H9 (cell line): ENCODE measurements at regions not wholly inside any gene's neighbourhood (a gene's known extent, or its start where the extent isn't known, plus 50 kb on each side); places are given as distances from the start of the nearest gene placed in this dataset.
"Not testable (repeated sequence)": the region's sequence is repeated elsewhere in the genome, so short reads cannot be mapped to it uniquely, and the experiment has no call there.

ENCODE experiments used
- DNase-seq: peaks from one replicate; pipeline ENCODE4 v3.0.0-alpha.2; 2017
- H2AFZ ChIP-seq: one replicate; pipeline ENCODE4 v1.6.1; 2013; ENCODE audit warnings: mild to moderate bottlenecking, low read length, control low read depth, moderate library complexity
- H2AK5ac ChIP-seq: 2 replicates; pipeline ENCODE4 v1.6.1; 2013; ENCODE audit warnings: low read length, control low read depth, mixed read lengths; ENCODE audit not compliant: insufficient read length
- H2BK120ac ChIP-seq: one replicate; pipeline ENCODE4 v1.6.1; 2013; ENCODE audit warnings: low read depth, mild to moderate bottlenecking, low read length, control low read depth, inconsistent platforms; ENCODE audit not compliant: poor library complexity, severe bottlenecking
- H2BK12ac ChIP-seq: 2 replicates; pipeline ENCODE4 v1.6.1; 2013; ENCODE audit warnings: low read length, control low read depth, mixed read lengths, low read depth; ENCODE audit not compliant: insufficient read length
- H2BK15ac ChIP-seq: 2 replicates; pipeline ENCODE4 v1.6.1; 2013; ENCODE audit warnings: low read depth, low read length, control low read depth
- H2BK20ac ChIP-seq: one replicate; pipeline ENCODE4 v1.6.1; 2013; ENCODE audit warnings: low read depth, mild to moderate bottlenecking, low read length, control low read depth, inconsistent platforms; ENCODE audit not compliant: poor library complexity, severe bottlenecking
- H2BK5ac ChIP-seq: 2 replicates; pipeline ENCODE4 v1.6.1; 2013; ENCODE audit warnings: low read length, control low read depth, mixed read lengths; ENCODE audit not compliant: insufficient read length
- H3K14ac ChIP-seq: 2 replicates; pipeline ENCODE4 v1.6.1; 2013; ENCODE audit warnings: low read length, control low read depth; ENCODE audit not compliant: insufficient read depth
- H3K18ac ChIP-seq: 2 replicates; pipeline ENCODE4 v1.6.1; 2013; ENCODE audit warnings: low read depth, mild to moderate bottlenecking, mixed read lengths, low read length, control low read depth; ENCODE audit not compliant: insufficient read length
- H3K23ac ChIP-seq: 2 replicates; pipeline ENCODE4 v1.6.1; 2013; ENCODE audit warnings: low read length, control low read depth, mixed read lengths, low read depth; ENCODE audit not compliant: insufficient read length
- H3K23me2 ChIP-seq: 2 replicates; pipeline ENCODE4 v1.6.1; 2013; ENCODE audit warnings: low read depth, mild to moderate bottlenecking, mixed read lengths, low read length, control low read depth; ENCODE audit not compliant: insufficient read length, poor library complexity, severe bottlenecking
- H3K27ac ChIP-seq: 2 replicates; pipeline ENCODE4 v1.5.1; 2013; ENCODE audit warnings: low read length, control low read depth, mixed read lengths, low read depth; ENCODE audit not compliant: insufficient read length
- H3K27me3 ChIP-seq: 2 replicates; pipeline ENCODE4 v1.6.1; 2013; ENCODE audit warnings: low read length, control low read depth, inconsistent platforms; ENCODE audit not compliant: insufficient read depth
- H3K4ac ChIP-seq: 2 replicates; pipeline ENCODE4 v1.6.1; 2013; ENCODE audit warnings: low read depth, mild to moderate bottlenecking, control low read depth, inconsistent platforms, low read length, moderate library complexity
- H3K4me1 ChIP-seq: 2 replicates; pipeline ENCODE4 v1.6.1; 2013; ENCODE audit warnings: low read length, control low read depth, inconsistent platforms; ENCODE audit not compliant: insufficient read depth
- H3K4me2 ChIP-seq: 2 replicates; pipeline ENCODE4 v1.6.1; 2013; ENCODE audit warnings: low read length, control low read depth, mixed read lengths; ENCODE audit not compliant: insufficient read length, insufficient read depth
- H3K56ac ChIP-seq: 2 replicates; pipeline ENCODE4 v1.6.1; 2013; ENCODE audit warnings: low read depth, mild to moderate bottlenecking, mixed read lengths, low read length, control low read depth; ENCODE audit not compliant: insufficient read length
- H3K79me1 ChIP-seq: 2 replicates; pipeline ENCODE4 v1.6.1; 2013; ENCODE audit warnings: low read depth, mild to moderate bottlenecking, moderate library complexity, low read length, control low read depth, inconsistent platforms; ENCODE audit not compliant: insufficient read depth, poor library complexity, severe bottlenecking
- H3K79me2 ChIP-seq: 2 replicates; pipeline ENCODE4 v1.6.1; 2013; ENCODE audit warnings: low read length, control low read depth, inconsistent platforms; ENCODE audit not compliant: insufficient read depth
- H3K9ac ChIP-seq: 2 replicates; pipeline ENCODE4 v1.6.1; 2013; ENCODE audit warnings: low read length, control low read depth, mixed read lengths; ENCODE audit not compliant: insufficient read length; ENCODE audit errors: extremely low read depth
- H3K9me3 ChIP-seq: one replicate; pipeline ENCODE4 v1.6.1; 2013; ENCODE audit warnings: low read depth, low read length, inconsistent platforms; ENCODE audit not compliant: control insufficient read depth
- H3T11ph ChIP-seq: one replicate; pipeline ENCODE4 v1.6.1; 2013; ENCODE audit warnings: mild to moderate bottlenecking, low read length, control low read depth, inconsistent platforms
- H4K20me1 ChIP-seq: one replicate; pipeline ENCODE4 v1.6.1; 2013; ENCODE audit not compliant: control insufficient read depth, insufficient read length, insufficient read depth
- H4K5ac ChIP-seq: 2 replicates; pipeline ENCODE4 v1.6.1; 2013; ENCODE audit warnings: low read depth, mild to moderate bottlenecking, mixed read lengths, low read length, control low read depth; ENCODE audit not compliant: insufficient read length
- H4K8ac ChIP-seq: replicated peaks from 2 replicates; pipeline ENCODE4 v1.6.1; 2013; ENCODE audit warnings: low read length, control low read depth, mixed read lengths, low read depth; ENCODE audit not compliant: insufficient read length
- H4K91ac ChIP-seq: 2 replicates; pipeline ENCODE4 v1.6.1; 2013; ENCODE audit warnings: low read depth, mild to moderate bottlenecking, moderate library complexity, mixed read lengths, low read length, control low read depth; ENCODE audit not compliant: insufficient read length
- H3K27ac Mint-ChIP-seq, 3 experiments: 2 replicates in 2 of 3; 3 replicates in 1 of 3; pipeline ENCODE4 v1.8.0; 2020 to 2021; ENCODE audit warnings: mixed read lengths in 3 of 3, mild to moderate bottlenecking in 1 of 3, moderate library complexity in 1 of 3
- H3K27me3 Mint-ChIP-seq: 2 replicates; pipeline ENCODE4 v1.8.0; 2021; ENCODE audit warnings: low read depth, mild to moderate bottlenecking, moderate library complexity, mixed read lengths
- H3K36me3 Mint-ChIP-seq, 3 experiments: 2 replicates in 2 of 3; 3 replicates in 1 of 3; pipeline ENCODE4 v1.8.0; 2020 to 2021; ENCODE audit warnings: low read depth in 3 of 3, mixed read lengths in 3 of 3; ENCODE audit not compliant: insufficient read depth in 1 of 3
- H3K4me1 Mint-ChIP-seq, 2 experiments: 2 replicates each; pipeline ENCODE4 v1.8.0; 2020; ENCODE audit warnings: mixed read lengths in 2 of 2
- H3K4me3 Mint-ChIP-seq, 2 experiments: 2 replicates in 1 of 2; 3 replicates in 1 of 2; pipeline ENCODE4 v1.8.0; 2020 to 2021; ENCODE audit warnings: mild to moderate bottlenecking in 2 of 2, mixed read lengths in 2 of 2, moderate library complexity in 1 of 2
- H3K9me3 Mint-ChIP-seq, 2 experiments: 2 replicates in 1 of 2; 3 replicates in 1 of 2; pipeline ENCODE4 v1.8.0; 2020; ENCODE audit warnings: mild to moderate bottlenecking in 2 of 2, mixed read lengths in 2 of 2, moderate library complexity in 1 of 2
- CTCF ChIP-seq: fragments of 200-600 bp; sonication (generic); conservative IDR thresholded peaks from 3 replicates; pipeline ENCODE4 v1.8.0; 2021; ENCODE audit warnings: antibody characterized with exemption, mild to moderate bottlenecking
- WGBS: extraction: QIAGEN DNeasy Blood & Tissue Kit; methylation state at CpG from one replicate; pipeline ENCODE4 v1.1.7; 2013; ENCODE audit warnings: missing lambda C conversion rate, low lambda C conversion rate, mixed read lengths; ENCODE audit not compliant: insufficient read length; ENCODE audit errors: extremely low coverage; 5-methylcytosine and 5-hydroxymethylcytosine counted together

- H3K4me1 ChIP-seq = no peaks in the 10 kb centered on the region
- no peak overlapping the region for H3K56ac ChIP-seq
- no peak overlapping the region for H3K27ac ChIP-seq
- H3K27me3 ChIP-seq = no peaks in the 10 kb centered on the region
- H3K79me1 ChIP-seq = no peaks in the 10 kb centered on the region
- Mint-ChIP-seq H3K4me1 (no peaks in the 10 kb centered on the region), H3K4me3 (no peak overlapping the region), H3K27ac (no peak overlapping the region), H3K36me3 (no peaks in the 10 kb centered on the region), H3K9me3 (peaks cover 0 to 2% of the 10 kb centered on the region in 2 experiments; a peak in 1 of 5 replicates), H3K27me3 (no peaks in the 10 kb centered on the region)
- H3K23me2 ChIP-seq = no peaks in the 10 kb centered on the region
- H2BK120ac ChIP-seq = no peak overlapping the region
- no peak overlapping the region for H2BK20ac ChIP-seq
- no peak overlapping the region for H4K5ac ChIP-seq
- H3K14ac ChIP-seq = no peak overlapping the region
- H4K8ac ChIP-seq = no peak overlapping the region
- H3K79me2 ChIP-seq = no peaks in the 10 kb centered on the region
- H2AFZ ChIP-seq = no peak overlapping the region
- H3K9me3 ChIP-seq = no peaks in the 10 kb centered on the region
- no peak overlapping the region for H3K9ac ChIP-seq
- no peak overlapping the region for H3K4ac ChIP-seq
- H2BK12ac ChIP-seq = no peak overlapping the region
- H3K23ac ChIP-seq = no peak overlapping the region
- H3T11ph ChIP-seq = no peak overlapping the region
- no peak overlapping the region for H4K91ac ChIP-seq
- no peaks in the 10 kb centered on the region for H4K20me1 ChIP-seq
- H3K4me2 ChIP-seq = no peak overlapping the region
- no peak overlapping the region for H2BK5ac ChIP-seq
- TF ChIP-seq CTCF = no peak
- no peak overlapping the region for H3K18ac ChIP-seq
- no peak for DNase-seq
- no peak overlapping the region for H2AK5ac ChIP-seq
- H2BK15ac ChIP-seq = no peak overlapping the region
These were observed 354.8 kb upstream of the CNTNAP5 start for GRCh38 chr2:123670286-123670685.

- H3K9me3 ChIP-seq, H3K4me3 Mint-ChIP-seq, H3K27me3 ChIP-seq, H3K79me1 ChIP-seq, DNase-seq, H3K4ac ChIP-seq, H2BK5ac ChIP-seq, H3K9ac ChIP-seq, H4K20me1 ChIP-seq, H2BK12ac ChIP-seq, H4K5ac ChIP-seq, H3K14ac ChIP-seq, H3K27me3 Mint-ChIP-seq, H3K18ac ChIP-seq, H4K8ac ChIP-seq, H2AFZ ChIP-seq, H3K4me1 Mint-ChIP-seq, H2BK20ac ChIP-seq, H3K27ac ChIP-seq, H3K56ac ChIP-seq, H3K79me2 ChIP-seq, H3K27ac Mint-ChIP-seq, H3K4me1 ChIP-seq, H3K4me2 ChIP-seq, H3K23me2 ChIP-seq, H2AK5ac ChIP-seq, H4K91ac ChIP-seq, H3K23ac ChIP-seq, H2BK15ac ChIP-seq, H2BK120ac ChIP-seq, H3T11ph ChIP-seq: not testable (repeated sequence)
- WGBS = no CpG with 5 or more reads among the region's 23 CpGs
- H3K36me3 Mint-ChIP-seq = peaks cover 8 to 15% (median 11%) of the 10 kb centered on the region in 3 experiments; a peak in 5 of 7 replicates
- H3K9me3 Mint-ChIP-seq = peaks cover 7 to 24% of the 10 kb centered on the region in 2 experiments; a peak in 4 of 5 replicates
These were observed 341.3 kb upstream of the CNTNAP5 start for GRCh38 chr2:123683797-123684196.
